IgD-negative memory B cell (primary cell): ENCODE measurements at regions not wholly inside any gene's neighbourhood (a gene's known extent, or its start where the extent isn't known, plus 50 kb on each side); places are given as distances from the start of the nearest gene placed in this dataset.
"Not testable (repeated sequence)": the region's sequence is repeated elsewhere in the genome, so short reads cannot be mapped to it uniquely, and the experiment has no call there.

Experiments
- H3K27ac Mint-ChIP-seq, 3 donors: one replicate each; pipeline ENCODE4 v1.8.0; 2020 to 2022; ENCODE audit warnings: mild to moderate bottlenecking in 3 of 3, mixed read lengths in 3 of 3, moderate library complexity in 1 of 3
- H3K27me3 Mint-ChIP-seq: one replicate; pipeline ENCODE4 v1.8.0; 2021; ENCODE audit warnings: mixed read lengths
- H3K36me3 Mint-ChIP-seq: one replicate; pipeline ENCODE4 v1.8.0; 2020; ENCODE audit warnings: mild to moderate bottlenecking, mixed read lengths
- H3K4me1 Mint-ChIP-seq, 3 donors: one replicate each; pipeline ENCODE4 v1.8.0; 2020 to 2022; ENCODE audit warnings: mixed read lengths in 3 of 3, mild to moderate bottlenecking in 1 of 3
- H3K4me3 Mint-ChIP-seq, 4 donors: one replicate each; pipeline ENCODE4 v1.8.0; 2020 to 2022; ENCODE audit warnings: mild to moderate bottlenecking in 4 of 4, mixed read lengths in 4 of 4, moderate library complexity in 3 of 4
- H3K9me3 Mint-ChIP-seq, 3 donors: one replicate each; pipeline ENCODE4 v1.8.0; 2020 to 2021; ENCODE audit warnings: mixed read lengths in 3 of 3, mild to moderate bottlenecking in 1 of 3

- Mint-ChIP-seq H3K36me3 (no peaks in the 10 kb centered on the region), H3K27me3 (no peaks in the 10 kb centered on the region)
These were observed 102.8 kb upstream of the SGK1 start for GRCh38 chr6:134420614-134421181.

GRCh38 chr6:134419716-134420115, 101.8 kb upstream of the SGK1 start:
- Mint-ChIP-seq H3K27me3 (no peaks in the 10 kb centered on the region), H3K4me1 (peaks cover 5 to 19% (median 10%) of the 10 kb centered on the region in 3 donors), H3K27ac (no peak overlapping the region), H3K4me3 (no peak overlapping the region), H3K9me3 (no peaks in the 10 kb centered on the region), H3K36me3 (no peaks in the 10 kb centered on the region)

More at GRCh38 chr6:134420614-134421181, 102.8 kb upstream of the SGK1 start:
- Mint-ChIP-seq H3K27ac (no peak overlapping the region), H3K4me3 (no peak overlapping the region), H3K4me1 (peaks cover 0 to 10% (median 4%) of the 10 kb centered on the region in 3 donors), H3K9me3 (no peaks in the 10 kb centered on the region)

- H3K9me3 Mint-ChIP-seq = peaks cover 3 to 10% (median 3%) of the 10 kb centered on the region in 3 donors
- no peaks in the 10 kb centered on the region for H3K36me3 Mint-ChIP-seq
- H3K4me1 Mint-ChIP-seq = peaks cover 6 to 16% (median 7%) of the 10 kb centered on the region in 3 donors
- H3K27me3 Mint-ChIP-seq = no peaks in the 10 kb centered on the region
- no peak overlapping the region for H3K4me3 Mint-ChIP-seq
- H3K27ac Mint-ChIP-seq = no peak overlapping the region
These were observed 98.7 kb upstream of the SGK1 start for GRCh38 chr6:134416418-134417154.

- H3K27ac Mint-ChIP-seq = peak overlapping the region in 1 of 3 donors; percentile 14
These were observed 97.7 kb upstream of the SGK1 start for GRCh38 chr6:134415656-134416055.

GRCh38 chr6:134415194-134415593, 97.3 kb upstream of the SGK1 start:
- Mint-ChIP-seq H3K4me1 (peaks cover 6 to 16% (median 7%) of the 10 kb centered on the region in 3 donors), H3K27ac (peak overlapping the region in 1 of 3 donors; percentile 14), H3K4me3 (no peak overlapping the region), H3K27me3 (no peaks in the 10 kb centered on the region), H3K36me3 (no peaks in the 10 kb centered on the region), H3K9me3 (peaks cover 3 to 18% (median 3%) of the 10 kb centered on the region in 3 donors)

More at GRCh38 chr6:134415656-134416055, 97.7 kb upstream of the SGK1 start:
- Mint-ChIP-seq H3K4me3 (no peak overlapping the region), H3K27me3 (no peaks in the 10 kb centered on the region), H3K9me3 (peaks cover 3 to 17% (median 3%) of the 10 kb centered on the region in 3 donors), H3K4me1 (peaks cover 6 to 16% (median 7%) of the 10 kb centered on the region in 3 donors), H3K36me3 (no peaks in the 10 kb centered on the region)

- peak overlapping the region in 1 of 3 donors; percentile 1 for H3K27ac Mint-ChIP-seq
- H3K4me3 Mint-ChIP-seq = peak overlapping the region in 1 of 4 donors; percentile 65
- H3K9me3 Mint-ChIP-seq = peaks cover 3 to 18% (median 3%) of the 10 kb centered on the region in 3 donors
- H3K4me1 Mint-ChIP-seq = peaks cover 6 to 16% (median 7%) of the 10 kb centered on the region in 3 donors
- no peaks in the 10 kb centered on the region for H3K27me3 Mint-ChIP-seq
- H3K36me3 Mint-ChIP-seq = no peaks in the 10 kb centered on the region
These were observed 96.9 kb upstream of the SGK1 start for GRCh38 chr6:134414793-134415192.

GRCh38 chr6:134413241-134413643, 95.3 kb upstream of the SGK1 start:
- no peaks in the 10 kb centered on the region for H3K36me3 Mint-ChIP-seq
- H3K27me3 Mint-ChIP-seq = no peaks in the 10 kb centered on the region
- no peak overlapping the region for H3K4me3 Mint-ChIP-seq
- peaks cover 6 to 16% (median 7%) of the 10 kb centered on the region in 3 donors for H3K4me1 Mint-ChIP-seq
- H3K9me3 Mint-ChIP-seq = peaks cover 3 to 18% (median 3%) of the 10 kb centered on the region in 3 donors
- no peak overlapping the region for H3K27ac Mint-ChIP-seq

GRCh38 chr6:134410541-134410940, 92.6 kb upstream of the SGK1 start:
- Mint-ChIP-seq H3K4me1 (peaks cover 6 to 11% (median 7%) of the 10 kb centered on the region in 3 donors), H3K27ac (no peak overlapping the region), H3K36me3 (no peaks in the 10 kb centered on the region), H3K4me3 (no peak overlapping the region), H3K27me3 (no peaks in the 10 kb centered on the region), H3K9me3 (peaks cover 3 to 18% (median 3%) of the 10 kb centered on the region in 3 donors)

GRCh38 chr6:134407791-134408190, 89.9 kb upstream of the SGK1 start:
- no peaks in the 10 kb centered on the region for H3K36me3 Mint-ChIP-seq
- H3K27me3 Mint-ChIP-seq = no peaks in the 10 kb centered on the region
- peaks cover 0 to 16% (median 2%) of the 10 kb centered on the region in 3 donors for H3K9me3 Mint-ChIP-seq
- no peaks in the 10 kb centered on the region for H3K4me1 Mint-ChIP-seq
- no peak overlapping the region for H3K27ac Mint-ChIP-seq
- H3K4me3 Mint-ChIP-seq = no peak overlapping the region

- Mint-ChIP-seq H3K36me3 (no peaks in the 10 kb centered on the region), H3K4me1 (peaks cover 0 to 3% (median 3%) of the 10 kb centered on the region in 3 donors), H3K9me3 (peaks cover 0 to 7% (median 0%) of the 10 kb centered on the region in 3 donors), H3K4me3 (no peak overlapping the region), H3K27me3 (no peaks in the 10 kb centered on the region), H3K27ac (no peak overlapping the region)
These were observed 88.4 kb upstream of the SGK1 start for GRCh38 chr6:134406311-134406710.

GRCh38 chr6:134405386-134406087, 87.6 kb upstream of the SGK1 start:
- Mint-ChIP-seq H3K27ac (no peak overlapping the region), H3K4me3 (no peak overlapping the region), H3K27me3 (no peaks in the 10 kb centered on the region), H3K4me1 (peaks cover 0 to 5% (median 5%) of the 10 kb centered on the region in 3 donors), H3K36me3 (no peaks in the 10 kb centered on the region), H3K9me3 (no peaks in the 10 kb centered on the region)

GRCh38 chr6:134403312-134403711, 85.4 kb upstream of the SGK1 start:
- H3K36me3 Mint-ChIP-seq, H3K27ac Mint-ChIP-seq, H3K9me3 Mint-ChIP-seq, H3K4me1 Mint-ChIP-seq, H3K4me3 Mint-ChIP-seq, H3K27me3 Mint-ChIP-seq: not testable (repeated sequence)

GRCh38 chr6:134402372-134402984, 84.6 kb upstream of the SGK1 start:
- Mint-ChIP-seq H3K9me3 (no peaks in the 10 kb centered on the region), H3K4me3 (no peak overlapping the region), H3K27ac (no peak overlapping the region), H3K36me3 (no peaks in the 10 kb centered on the region), H3K27me3 (no peaks in the 10 kb centered on the region), H3K4me1 (peaks cover 0 to 10% (median 8%) of the 10 kb centered on the region in 3 donors)

- H3K9me3 Mint-ChIP-seq = no peaks in the 10 kb centered on the region
- H3K27ac Mint-ChIP-seq = no peak overlapping the region
- peaks cover 0 to 10% (median 8%) of the 10 kb centered on the region in 3 donors for H3K4me1 Mint-ChIP-seq
- no peak overlapping the region for H3K4me3 Mint-ChIP-seq
- H3K27me3 Mint-ChIP-seq = no peaks in the 10 kb centered on the region
- no peaks in the 10 kb centered on the region for H3K36me3 Mint-ChIP-seq
These were observed 83.0 kb upstream of the SGK1 start for GRCh38 chr6:134400941-134401340.

GRCh38 chr6:134398453-134398852, 80.5 kb upstream of the SGK1 start:
- Mint-ChIP-seq H3K27ac (no peak overlapping the region), H3K36me3 (no peaks in the 10 kb centered on the region), H3K9me3 (no peaks in the 10 kb centered on the region), H3K4me1 (peaks cover 0 to 10% (median 8%) of the 10 kb centered on the region in 3 donors), H3K27me3 (no peaks in the 10 kb centered on the region), H3K4me3 (no peak overlapping the region)
